Parathyroid adenoma (tissue), 2 donors: ENCODE measurements at regions not wholly inside any gene's neighbourhood (a gene's known extent, or its start where the extent isn't known, plus 50 kb on each side); places are given as distances from the start of the nearest gene placed in this dataset.
A peak's percentile ranks its signal among the peaks of the same experiment; 100 is the strongest.

Experiments used
- H2AFZ ChIP-seq: fragments of 300-600 bp; sonication (generic); one replicate; pipeline ENCODE4 v1.7.0; 2017; ENCODE audit warnings: antibody characterized with exemption, mild to moderate bottlenecking
- H3K27ac ChIP-seq: fragments of 300-600 bp; sonication (generic); one replicate; pipeline ENCODE4 v1.7.0; 2017
- H3K27me3 ChIP-seq: fragments of 300-600 bp; sonication (generic); one replicate; pipeline ENCODE4 v1.7.0; 2017; ENCODE audit warnings: low read length; ENCODE audit not compliant: control insufficient read depth, insufficient read depth
- H3K36me3 ChIP-seq: fragments of 300-600 bp; sonication (generic); one replicate; pipeline ENCODE4 v1.7.0; 2017; ENCODE audit warnings: low read length; ENCODE audit not compliant: control insufficient read depth, insufficient read depth
- H3K4me1 ChIP-seq: fragments of 300-600 bp; sonication (generic); one replicate; pipeline ENCODE4 v1.7.0; 2017; ENCODE audit warnings: control low read depth
- H3K4me2 ChIP-seq: fragments of 300-600 bp; sonication (generic); one replicate; pipeline ENCODE4 v1.7.0; 2017; ENCODE audit warnings: low read length
- H3K4me3 ChIP-seq: fragments of 300-600 bp; sonication (generic); one replicate; pipeline ENCODE4 v1.7.0; 2017; ENCODE audit warnings: low read depth, low read length
- H3K79me2 ChIP-seq: fragments of 300-600 bp; sonication (generic); one replicate; pipeline ENCODE4 v1.7.0; 2017; ENCODE audit warnings: control low read depth
- H3K9ac ChIP-seq: fragments of 300-600 bp; sonication (generic); one replicate; pipeline ENCODE4 v1.7.0; 2017; ENCODE audit warnings: mild to moderate bottlenecking
- H3K9me3 ChIP-seq: fragments of 300-600 bp; sonication (generic); one replicate; pipeline ENCODE4 v1.7.0; 2017; ENCODE audit warnings: low read length; ENCODE audit not compliant: control insufficient read depth
- TF ChIP-seq, protein P1 (sequence below): fragments of 300-600 bp; sonication (generic); IDR thresholded peaks from one replicate; pipeline ENCODE4 v1.7.0; 2017; ENCODE audit warnings: antibody characterized with exemption, mild to moderate bottlenecking
- donor health status: primary hyperparathyroidism.

DNA sequence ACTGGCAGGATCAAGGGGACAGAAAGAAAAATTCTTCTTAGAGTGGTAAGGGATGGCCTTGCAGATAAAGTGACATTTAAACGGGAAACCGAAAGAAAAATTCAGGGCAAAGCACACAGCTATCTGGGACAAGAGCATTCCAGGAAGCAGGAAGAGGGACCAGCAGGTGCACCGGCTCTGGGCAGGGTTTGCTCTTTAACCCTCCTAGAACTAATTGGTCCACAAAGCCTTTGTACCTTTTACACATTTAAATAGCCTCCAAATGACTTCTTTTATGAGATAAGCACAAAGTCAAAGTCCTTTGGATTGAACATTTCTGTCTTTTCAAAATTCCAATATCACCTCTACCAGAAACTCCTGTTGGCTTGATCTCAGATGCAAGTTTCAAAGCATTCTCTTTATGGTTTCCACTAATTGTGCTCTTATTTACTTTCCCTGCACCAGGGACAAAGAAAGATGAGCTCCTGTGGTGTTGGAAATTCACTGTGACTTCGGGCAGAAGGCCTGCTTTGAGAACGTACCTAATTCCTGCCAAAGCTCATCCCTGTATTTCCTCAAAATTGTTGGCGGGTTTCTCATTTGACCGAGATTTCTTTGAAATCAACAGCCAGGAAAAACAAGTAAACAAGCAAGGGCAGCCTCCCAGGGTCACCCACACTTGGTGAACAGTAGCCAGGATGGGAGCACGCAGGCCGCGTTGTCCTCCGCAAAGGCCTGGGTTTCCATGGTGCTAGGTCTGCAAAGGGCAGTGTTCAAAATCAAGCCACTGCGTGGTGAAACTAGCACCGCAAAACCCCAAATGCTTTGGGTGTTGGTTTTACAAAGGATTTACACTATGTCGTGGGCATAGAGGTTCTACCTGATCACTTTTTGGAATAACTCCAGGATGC lies 98.6 kb downstream of the IRS2 start:
- TF ChIP-seq, protein P1, sequence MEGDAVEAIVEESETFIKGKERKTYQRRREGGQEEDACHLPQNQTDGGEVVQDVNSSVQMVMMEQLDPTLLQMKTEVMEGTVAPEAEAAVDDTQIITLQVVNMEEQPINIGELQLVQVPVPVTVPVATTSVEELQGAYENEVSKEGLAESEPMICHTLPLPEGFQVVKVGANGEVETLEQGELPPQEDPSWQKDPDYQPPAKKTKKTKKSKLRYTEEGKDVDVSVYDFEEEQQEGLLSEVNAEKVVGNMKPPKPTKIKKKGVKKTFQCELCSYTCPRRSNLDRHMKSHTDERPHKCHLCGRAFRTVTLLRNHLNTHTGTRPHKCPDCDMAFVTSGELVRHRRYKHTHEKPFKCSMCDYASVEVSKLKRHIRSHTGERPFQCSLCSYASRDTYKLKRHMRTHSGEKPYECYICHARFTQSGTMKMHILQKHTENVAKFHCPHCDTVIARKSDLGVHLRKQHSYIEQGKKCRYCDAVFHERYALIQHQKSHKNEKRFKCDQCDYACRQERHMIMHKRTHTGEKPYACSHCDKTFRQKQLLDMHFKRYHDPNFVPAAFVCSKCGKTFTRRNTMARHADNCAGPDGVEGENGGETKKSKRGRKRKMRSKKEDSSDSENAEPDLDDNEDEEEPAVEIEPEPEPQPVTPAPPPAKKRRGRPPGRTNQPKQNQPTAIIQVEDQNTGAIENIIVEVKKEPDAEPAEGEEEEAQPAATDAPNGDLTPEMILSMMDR = no peak
- no peak overlapping the region for H3K27ac ChIP-seq
- no peaks in the 10 kb centered on the region for H3K36me3 ChIP-seq
- H3K4me3 ChIP-seq = no peak overlapping the region
- H2AFZ ChIP-seq = no peak overlapping the region
- no peaks in the 10 kb centered on the region for H3K9me3 ChIP-seq
- no peaks in the 10 kb centered on the region for H3K79me2 ChIP-seq
- no peaks in the 10 kb centered on the region for H3K27me3 ChIP-seq
- H3K4me1 ChIP-seq = peaks cover 8% of the 10 kb centered on the region
- no peak overlapping the region for H3K9ac ChIP-seq
- no peak overlapping the region for H3K4me2 ChIP-seq

DNA sequence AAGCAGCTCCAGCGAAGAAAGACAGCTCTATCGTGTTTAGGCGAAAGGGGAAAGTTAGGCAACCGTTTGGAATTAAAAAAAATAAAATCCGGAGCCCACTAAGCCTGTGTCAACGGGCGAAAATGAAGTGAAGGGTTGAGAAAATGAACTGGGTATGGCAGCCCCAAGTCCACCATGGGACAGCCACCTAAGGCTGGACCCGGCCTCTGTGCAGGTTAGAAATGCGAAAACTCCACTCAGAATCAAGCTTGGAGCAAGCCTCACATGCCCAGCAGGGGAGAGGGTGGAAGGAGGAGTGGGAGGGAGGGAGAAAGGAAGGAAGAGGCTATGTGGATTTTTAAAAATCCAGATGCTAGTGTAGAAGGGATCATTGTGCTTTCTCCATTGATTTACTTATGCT lies 101.2 kb downstream of the IRS2 start:
- no peaks in the 10 kb centered on the region for H3K27me3 ChIP-seq
- peak overlapping the region; percentile 46 for H3K4me2 ChIP-seq
- H3K4me1 ChIP-seq = peaks cover 8% of the 10 kb centered on the region
- H3K4me3 ChIP-seq = no peak overlapping the region
- no peaks in the 10 kb centered on the region for H3K9me3 ChIP-seq
- H3K9ac ChIP-seq = no peak overlapping the region
- H3K36me3 ChIP-seq = no peaks in the 10 kb centered on the region
- H3K79me2 ChIP-seq = no peaks in the 10 kb centered on the region
- peak overlapping the region; percentile 53 for H3K27ac ChIP-seq
- TF ChIP-seq, protein P1 = no peak
- H2AFZ ChIP-seq = peak overlapping the region; percentile 75

DNA sequence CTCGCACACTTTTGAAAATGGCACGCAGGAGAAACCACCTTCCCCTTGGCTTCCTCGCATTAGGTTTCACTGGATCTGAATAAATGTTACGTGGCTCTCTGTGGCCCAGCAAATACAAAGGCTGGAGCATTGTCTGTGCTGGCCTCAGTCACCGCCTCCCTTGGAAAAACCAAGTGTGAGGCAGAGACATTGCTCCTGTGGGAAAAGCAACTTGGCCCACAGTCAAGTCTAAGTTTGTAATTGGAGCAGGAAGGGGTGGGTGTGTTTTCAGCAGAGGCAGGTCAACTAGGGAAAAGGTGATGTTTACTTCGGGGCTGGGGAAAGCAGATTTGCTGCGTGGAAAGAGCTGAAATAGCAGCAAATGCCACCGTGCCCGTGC lies 101.6 kb downstream of the IRS2 start:
- Histone ChIP-seq H3K9ac (no peak overlapping the region), H3K4me3 (no peak overlapping the region), H3K36me3 (no peaks in the 10 kb centered on the region), H3K27ac (peak overlapping the region; percentile 53), H3K4me2 (peak overlapping the region; percentile 46), H2AFZ (peak overlapping the region; percentile 75), H3K4me1 (peaks cover 8% of the 10 kb centered on the region), H3K79me2 (no peaks in the 10 kb centered on the region), H3K27me3 (no peaks in the 10 kb centered on the region), H3K9me3 (no peaks in the 10 kb centered on the region)
- TF ChIP-seq, protein P1 = no peak

DNA sequence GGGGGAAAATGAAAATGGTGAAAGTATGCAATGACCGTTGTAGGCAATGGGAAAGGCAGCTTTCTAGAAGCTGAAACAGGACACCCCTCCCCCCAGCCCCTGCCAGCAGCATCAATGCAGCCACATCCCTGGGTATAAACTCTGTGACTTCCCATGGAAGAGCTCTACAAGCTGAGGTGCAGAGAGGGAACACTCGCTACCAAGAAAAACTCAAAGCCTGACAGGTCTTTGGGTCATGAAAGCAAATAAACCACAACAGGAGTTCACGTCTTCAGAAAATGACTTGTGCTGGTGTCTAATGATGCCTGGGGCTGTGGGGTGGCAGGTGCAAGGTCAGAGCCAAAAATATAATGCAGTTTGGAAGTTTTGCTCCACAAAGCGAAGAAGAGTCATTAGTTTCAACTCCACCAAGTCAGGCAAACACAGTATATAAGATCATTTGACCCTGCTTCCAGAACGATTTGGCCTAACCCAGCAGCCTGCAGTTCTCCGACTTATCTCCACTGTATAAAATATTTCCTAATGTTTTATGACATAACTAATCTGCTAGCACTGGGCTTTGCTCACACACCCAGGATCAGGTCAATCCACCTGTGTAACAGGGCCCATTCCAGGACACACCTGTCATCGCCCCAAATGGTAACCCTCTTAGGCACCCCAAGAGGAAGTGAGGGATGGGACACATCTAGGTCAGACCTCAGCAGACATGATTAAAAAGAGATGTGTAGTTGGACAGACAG lies 102.1 kb downstream of the IRS2 start:
- no peaks in the 10 kb centered on the region for H3K79me2 ChIP-seq
- H2AFZ ChIP-seq = peak overlapping the region; percentile 75
- H3K36me3 ChIP-seq = no peaks in the 10 kb centered on the region
- no peak overlapping the region for H3K4me2 ChIP-seq
- H3K27me3 ChIP-seq = no peaks in the 10 kb centered on the region
- peaks cover 8% of the 10 kb centered on the region for H3K4me1 ChIP-seq
- TF ChIP-seq, protein P1 = no peak
- H3K27ac ChIP-seq = peak overlapping the region; percentile 53
- no peak overlapping the region for H3K9ac ChIP-seq
- no peak overlapping the region for H3K4me3 ChIP-seq
- no peaks in the 10 kb centered on the region for H3K9me3 ChIP-seq
